Keratinocyte (primary cell): ENCODE measurements at regions not wholly inside any gene's neighbourhood (a gene's known extent, or its start where the extent isn't known, plus 50 kb on each side); places are given as distances from the start of the nearest gene placed in this dataset.

Experiments used
- DNase-seq: peaks from one replicate; pipeline ENCODE4 v3.0.0-alpha.2; 2011; ENCODE audit warnings: low read depth, missing footprints, low spot score
- FAIRE-seq: peaks from 2 replicates; lab custom pipeline; 2011; peaks lifted over from hg19 to GRCh38; lab: Jason Lieb, UNC
- H2AFZ ChIP-seq: 2 replicates; pipeline ENCODE4 v1.6.0; 2012; ENCODE audit warnings: low read length, control low read depth, inconsistent platforms; ENCODE audit not compliant: control insufficient read depth
- H3K27ac ChIP-seq: 2 replicates; pipeline ENCODE4 v1.5.1; 2011; ENCODE audit warnings: low read length; ENCODE audit not compliant: control insufficient read depth, insufficient read depth
- H3K27me3 ChIP-seq: 3 replicates; pipeline ENCODE4 v1.6.0; 2011; ENCODE audit warnings: low read length; ENCODE audit not compliant: control insufficient read depth, insufficient read depth; ENCODE audit errors: extremely low read depth
- H3K36me3 ChIP-seq, 2 experiments: 2 replicates in 1 of 2; 3 replicates in 1 of 2; pipeline ENCODE4 v1.5.1; 2011; ENCODE audit warnings: low read length in 2 of 2, mild to moderate bottlenecking in 1 of 2; ENCODE audit not compliant: control insufficient read depth in 2 of 2, insufficient read depth in 2 of 2; ENCODE audit errors: extremely low read depth in 1 of 2
- H3K4me1 ChIP-seq: 3 replicates; pipeline ENCODE4 v1.5.1; 2011; ENCODE audit warnings: low read length; ENCODE audit not compliant: control insufficient read depth, insufficient read depth; ENCODE audit errors: extremely low read depth
- H3K4me2 ChIP-seq: 3 replicates; pipeline ENCODE4 v1.6.0; 2011; ENCODE audit warnings: low read depth, low read length; ENCODE audit not compliant: control insufficient read depth, insufficient read depth; ENCODE audit errors: extremely low read depth
- H3K4me3 ChIP-seq, 3 experiments: fragments of 200-600 bp in 1 of 3; sonication (generic) in 1 of 3; 2 replicates in 2 of 3; 3 replicates in 1 of 3; pipeline ENCODE4 v1.5.1; 2011 to 2016; ENCODE audit warnings: low read length in 3 of 3, mild to moderate bottlenecking in 3 of 3, control low read depth in 2 of 3, inconsistent platforms in 1 of 3, low read depth in 1 of 3, mixed read lengths in 1 of 3, mixed run types in 1 of 3, moderate library complexity in 1 of 3; ENCODE audit not compliant: control insufficient read depth in 2 of 3, insufficient read depth in 2 of 3; ENCODE audit errors: extremely low read depth in 1 of 3
- H3K79me2 ChIP-seq: 2 replicates; pipeline ENCODE4 v1.6.0; 2012; ENCODE audit warnings: low read length; ENCODE audit not compliant: control insufficient read depth, insufficient read depth
- H3K9ac ChIP-seq: 3 replicates; pipeline ENCODE4 v1.6.0; 2011; ENCODE audit warnings: low read length; ENCODE audit not compliant: control insufficient read depth, insufficient read depth; ENCODE audit errors: extremely low read depth
- H3K9me1 ChIP-seq: 3 replicates; pipeline ENCODE4 v1.6.0; 2011; ENCODE audit warnings: low read length; ENCODE audit not compliant: control insufficient read depth, insufficient read depth; ENCODE audit errors: extremely low read depth
- H3K9me3 ChIP-seq: 2 replicates; pipeline ENCODE4 v1.5.1; 2012; ENCODE audit warnings: low read depth, low read length; ENCODE audit not compliant: control insufficient read depth
- H4K20me1 ChIP-seq: 3 replicates; pipeline ENCODE4 v1.6.0; 2011; ENCODE audit warnings: low read length; ENCODE audit not compliant: control insufficient read depth, insufficient read depth; ENCODE audit errors: extremely low read depth
- CTCF ChIP-seq, 3 experiments: IDR thresholded peaks in 1 of 3; conservative IDR thresholded peaks in 1 of 3; optimal IDR thresholded peaks in 1 of 3; 2 replicates in 2 of 3; 3 replicates in 1 of 3; pipeline versions ENCODE3 to v1.5.1; 2011; ENCODE audit warnings: low read length in 3 of 3, mild to moderate bottlenecking in 3 of 3, moderate library complexity in 2 of 3, control low read depth in 1 of 3, inconsistent platforms in 1 of 3; ENCODE audit not compliant: insufficient read depth in 2 of 3; ENCODE audit errors: extremely low read depth in 1 of 3
- EZH2 ChIP-seq: IDR thresholded peaks from one replicate; pipeline ENCODE4 v1.6.1; 2012; ENCODE audit warnings: inconsistent platforms, mild to moderate bottlenecking, low read length, moderate library complexity
- dilution Hi-C: fragments of 300-500 bp; cut with MboI; formaldehyde crosslinking; loops from one replicate; pipeline ENCODE4 v1.7.0; 2020; ENCODE audit warnings: low sequenced_read_pairs; ENCODE audit not compliant: extremely low pct_ligation_motif_present

GRCh38 chr4:26033389-26033788 is 119.4 kb downstream of the SMIM20 start:
- Histone ChIP-seq H3K4me1 (no peaks in the 10 kb centered on the region), H3K9me1 (no peaks in the 10 kb centered on the region), H3K4me3 (no peak overlapping the region), H3K9ac (no peak overlapping the region), H4K20me1 (no peaks in the 10 kb centered on the region), H3K27ac (no peak overlapping the region), H3K36me3 (no peaks in the 10 kb centered on the region), H3K27me3 (peaks cover 19% of the 10 kb centered on the region), H2AFZ (no peak overlapping the region), H3K4me2 (no peak overlapping the region), H3K79me2 (no peaks in the 10 kb centered on the region), H3K9me3 (no peaks in the 10 kb centered on the region)
- DNase-seq: no peak
- TF ChIP-seq CTCF (optimal IDR thresholded peaks at IDR 0.05 in 1 of 3, IDR thresholded peaks at IDR 0.05 in 1 of 3, conservative IDR thresholded peaks at IDR 0.05 in 1 of 3; ENCODE audit: extremely low read depth in 1 of 3, insufficient read depth in 2 of 3, low read length in 3 of 3) (no peak), EZH2 (no peak)
- FAIRE-seq: no peak
- dilution Hi-C loops: no loop called here

- Histone ChIP-seq H3K4me3 (no peak overlapping the region), H3K9me3 (no peaks in the 10 kb centered on the region), H3K9me1 (no peaks in the 10 kb centered on the region), H4K20me1 (no peaks in the 10 kb centered on the region), H3K27me3 (peaks cover 12% of the 10 kb centered on the region), H2AFZ (no peak overlapping the region), H3K9ac (no peak overlapping the region), H3K27ac (no peak overlapping the region), H3K79me2 (no peaks in the 10 kb centered on the region), H3K4me1 (no peaks in the 10 kb centered on the region), H3K36me3 (no peaks in the 10 kb centered on the region), H3K4me2 (no peak overlapping the region)
- dilution Hi-C loops: no loop called here
- no peak for DNase-seq
- no peak for FAIRE-seq
- TF ChIP-seq CTCF (optimal IDR thresholded peaks at IDR 0.05 in 1 of 3, IDR thresholded peaks at IDR 0.05 in 1 of 3, conservative IDR thresholded peaks at IDR 0.05 in 1 of 3; ENCODE audit: extremely low read depth in 1 of 3, insufficient read depth in 2 of 3, low read length in 3 of 3) (peak in 1 of 3 experiments; percentile 31), EZH2 (no peak)
These were observed 120.8 kb downstream of the SMIM20 start for GRCh38 chr4:26034849-26035248.
